ENCODE measurements at regions not wholly inside any gene's neighbourhood (a gene's known extent, or its start where the extent isn't known, plus 50 kb on each side); places are given as distances from the start of the nearest gene placed in this dataset.

- TF ChIP-seq POLR2AphosphoS5 (IDR thresholded peaks at IDR 0.05) (no peak), POLR2A (IDR thresholded peaks at IDR 0.05) (no peak)
- TF ChIP-seq, protein P1, sequence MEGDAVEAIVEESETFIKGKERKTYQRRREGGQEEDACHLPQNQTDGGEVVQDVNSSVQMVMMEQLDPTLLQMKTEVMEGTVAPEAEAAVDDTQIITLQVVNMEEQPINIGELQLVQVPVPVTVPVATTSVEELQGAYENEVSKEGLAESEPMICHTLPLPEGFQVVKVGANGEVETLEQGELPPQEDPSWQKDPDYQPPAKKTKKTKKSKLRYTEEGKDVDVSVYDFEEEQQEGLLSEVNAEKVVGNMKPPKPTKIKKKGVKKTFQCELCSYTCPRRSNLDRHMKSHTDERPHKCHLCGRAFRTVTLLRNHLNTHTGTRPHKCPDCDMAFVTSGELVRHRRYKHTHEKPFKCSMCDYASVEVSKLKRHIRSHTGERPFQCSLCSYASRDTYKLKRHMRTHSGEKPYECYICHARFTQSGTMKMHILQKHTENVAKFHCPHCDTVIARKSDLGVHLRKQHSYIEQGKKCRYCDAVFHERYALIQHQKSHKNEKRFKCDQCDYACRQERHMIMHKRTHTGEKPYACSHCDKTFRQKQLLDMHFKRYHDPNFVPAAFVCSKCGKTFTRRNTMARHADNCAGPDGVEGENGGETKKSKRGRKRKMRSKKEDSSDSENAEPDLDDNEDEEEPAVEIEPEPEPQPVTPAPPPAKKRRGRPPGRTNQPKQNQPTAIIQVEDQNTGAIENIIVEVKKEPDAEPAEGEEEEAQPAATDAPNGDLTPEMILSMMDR (IDR thresholded peaks at IDR 0.05 in 8 of 11, conservative IDR thresholded peaks at IDR 0.05 in 3 of 11): no peak
Measured at GRCh38 chr20:17882834-17883591, 85.6 kb downstream of the SNX5 start.

GRCh38 chr20:17882065-17882833, 86.3 kb downstream of the SNX5 start:
- 83 to 92% (median 84%) methylated on average over 9 to 17 of the region's 17 CpGs for WGBS, 5 donors
- Histone ChIP-seq H3K4me3 (no peak overlapping the region), H3K27me3 (replicated peaks in 1 of 7) (no peaks in the 10 kb centered on the region), H3K27ac (no peak overlapping the region), H3K9me3 (no peaks in the 10 kb centered on the region), H3K36me3 (no peaks in the 10 kb centered on the region), H3K4me1 (peaks cover 29 to 73% (median 39%) of the 10 kb centered on the region in 6 donors)
- TF ChIP-seq POLR2A (IDR thresholded peaks at IDR 0.05) (no peak), POLR2AphosphoS5 (IDR thresholded peaks at IDR 0.05) (no peak)
- TF ChIP-seq, protein P1 (IDR thresholded peaks at IDR 0.05 in 8 of 11, conservative IDR thresholded peaks at IDR 0.05 in 3 of 11): no peak
- intact Hi-C loops (cut with DNase I; ENCODE audit: low total_unique reads): no loop called here
- no peak for DNase-seq

More at GRCh38 chr20:17882834-17883591, 85.6 kb downstream of the SNX5 start:
- no peak overlapping the region for H3K4me3 ChIP-seq
- intact Hi-C loops (cut with DNase I; ENCODE audit: low total_unique reads): no loop called here
- WGBS, 5 donors: 80 to 90% (median 83%) methylated on average over 10 of the region's 10 CpGs
- no peaks in the 10 kb centered on the region for H3K36me3 ChIP-seq
- H3K27ac ChIP-seq: no peak overlapping the region
- no peaks in the 10 kb centered on the region for H3K9me3 ChIP-seq
- peaks cover 29 to 69% (median 42%) of the 10 kb centered on the region in 6 donors for H3K4me1 ChIP-seq
- H3K27me3 ChIP-seq (replicated peaks in 1 of 7): no peaks in the 10 kb centered on the region
- no peak for DNase-seq

GRCh38 chr20:17881741-17882064, 86.9 kb downstream of the SNX5 start:
- peaks cover 28 to 73% (median 36%) of the 10 kb centered on the region in 6 donors for H3K4me1 ChIP-seq
- TF ChIP-seq, protein P1 (IDR thresholded peaks at IDR 0.05 in 8 of 11, conservative IDR thresholded peaks at IDR 0.05 in 3 of 11): no peak
- TF ChIP-seq POLR2A (IDR thresholded peaks at IDR 0.05) (no peak), POLR2AphosphoS5 (IDR thresholded peaks at IDR 0.05) (no peak)
- no peak for DNase-seq
- H3K36me3 ChIP-seq: no peaks in the 10 kb centered on the region
- H3K9me3 ChIP-seq: no peaks in the 10 kb centered on the region
- no peak overlapping the region for H3K27ac ChIP-seq
- WGBS, 5 donors: 85 to 100% (median 96%) methylated on average over 1 of the region's 1 CpG
- H3K27me3 ChIP-seq (replicated peaks in 1 of 7): no peaks in the 10 kb centered on the region
- no peak overlapping the region for H3K4me3 ChIP-seq
- intact Hi-C loops (cut with DNase I; ENCODE audit: low total_unique reads): no loop called here
